SK-N-SH (cell line): ENCODE measurements at regions not wholly inside any gene's neighbourhood (a gene's known extent, or its start where the extent isn't known, plus 50 kb on each side); places are given as distances from the start of the nearest gene placed in this dataset.

ENCODE experiments used
- CTCF ChIA-PET: fragments of 300-600, 350-600 bp; formaldehyde crosslinking; extraction: SDS; loops from one replicate; lab custom pipeline; 2021; lab: Yijun Ruan, JAX
- POLR2A ChIA-PET: fragments of 350-600 bp; sonication (Branson Sonifier 250); formaldehyde crosslinking; extraction: SDS; loops from one replicate; lab custom pipeline; 2020; ENCODE audit warnings: antibody characterized with exemption, inconsistent platforms; lab: Yijun Ruan, JAX
- DNase-seq: peaks from one replicate; pipeline ENCODE4 v3.0.0; 2012
- H2AFZ ChIP-seq: fragments of 200-600 bp; sonication (generic); 2 replicates; pipeline ENCODE4 v1.8.1; 2016; ENCODE audit warnings: antibody characterized with exemption, mild to moderate bottlenecking, low read depth
- H3F3A ChIP-seq: fragments of 200-600 bp; sonication (generic); replicated peaks from 2 replicates; pipeline ENCODE3; 2016; ENCODE audit warnings: antibody characterized with exemption, mild to moderate bottlenecking; ENCODE audit not compliant: insufficient read depth
- H3K27ac ChIP-seq, 2 experiments: fragments of 200-500 bp in 1 of 2; fragments of 200-600 bp in 1 of 2; sonication (Bioruptor generic) in 1 of 2; sonication (generic), shearing (Covaris generic) in 1 of 2; 2 replicates each; pipeline versions ENCODE4 v1.5.1 to v1.6.1; 2014 to 2016; ENCODE audit warnings: low read depth in 2 of 2, inconsistent platforms in 1 of 2, low read length in 1 of 2, mild to moderate bottlenecking in 1 of 2, mixed read lengths in 1 of 2
- H3K27me3 ChIP-seq: fragments of 200-600 bp; sonication (generic), shearing (Covaris generic); 2 replicates; pipeline ENCODE4 v1.6.1; 2016; ENCODE audit warnings: mixed run types; ENCODE audit not compliant: insufficient read depth
- H3K36me3 ChIP-seq, 2 experiments: fragments of 200-500 bp in 1 of 2; fragments of 200-600 bp in 1 of 2; sonication (Bioruptor generic) in 1 of 2; sonication (generic) in 1 of 2; replicated peaks in 1 of 2; 2 replicates each; pipeline versions ENCODE3 to v1.5.1; 2014 to 2016; ENCODE audit warnings: low read length in 1 of 2, mild to moderate bottlenecking in 1 of 2; ENCODE audit not compliant: insufficient read depth in 2 of 2, control insufficient read depth in 1 of 2
- H3K4me1 ChIP-seq, 2 experiments: fragments of 200-500 bp in 1 of 2; fragments of 200-600 bp in 1 of 2; sonication (Bioruptor generic) in 1 of 2; sonication (generic), shearing (Covaris generic) in 1 of 2; 2 replicates each; pipeline versions ENCODE4 v1.5.1 to v1.6.1; 2014 to 2016; ENCODE audit warnings: low read depth in 1 of 2, low read length in 1 of 2, mixed run types in 1 of 2; ENCODE audit not compliant: insufficient read depth in 2 of 2, control insufficient read depth in 1 of 2
- H3K4me2 ChIP-seq: fragments of 200-600 bp; sonication (generic), shearing (Covaris generic); 2 replicates; pipeline ENCODE4 v1.6.1; 2017; ENCODE audit warnings: mixed run types
- H3K4me3 ChIP-seq, 2 experiments: fragments of 200-500 bp in 1 of 2; fragments of 200-600 bp in 1 of 2; sonication (Bioruptor generic) in 1 of 2; sonication (generic), shearing (Covaris generic) in 1 of 2; 2 replicates each; pipeline versions ENCODE4 v1.5.1 to v1.8.1; 2014 to 2016; ENCODE audit warnings: low read depth in 2 of 2, inconsistent platforms in 1 of 2, low read length in 1 of 2, mild to moderate bottlenecking in 1 of 2, mixed read lengths in 1 of 2, moderate library complexity in 1 of 2
- H3K79me2 ChIP-seq: fragments of 200-600 bp; sonication (generic); 2 replicates; pipeline ENCODE4 v1.8.1; 2017; ENCODE audit warnings: mild to moderate bottlenecking; ENCODE audit not compliant: insufficient read depth
- H3K9ac ChIP-seq: fragments of 200-600 bp; sonication (generic); 2 replicates; pipeline ENCODE4 v1.6.1; 2017; ENCODE audit warnings: mixed run types
- H3K9me2 ChIP-seq: fragments of 200-600 bp; sonication (generic); 2 replicates; pipeline ENCODE4 v1.6.1; 2017; ENCODE audit warnings: mixed run types
- H3K9me3 ChIP-seq: fragments of 200-600 bp; sonication (generic); 2 replicates; pipeline ENCODE4 v1.6.1; 2017; ENCODE audit warnings: mixed run types, mild to moderate bottlenecking, moderate library complexity
- H4K20me1 ChIP-seq: fragments of 200-600 bp; sonication (generic); 2 replicates; pipeline ENCODE4 v1.6.1; 2017; ENCODE audit warnings: mild to moderate bottlenecking, mixed run types; ENCODE audit not compliant: insufficient read depth
- CHD2 ChIP-seq: fragments of 150-350 bp; IDR thresholded peaks from 2 replicates; pipeline ENCODE4 v1.6.1; 2018; ENCODE audit warnings: low read length; ENCODE audit not compliant: partially characterized antibody
- CTCF ChIP-seq: fragments of 200-600 bp; sonication (generic); IDR thresholded peaks from 2 replicates; pipeline ENCODE4 v1.6.1; 2017; ENCODE audit warnings: antibody characterized with exemption, mild to moderate bottlenecking, moderate library complexity
- EZH2phosphoT487 ChIP-seq: fragments of 200-600 bp; sonication (generic); IDR thresholded peaks from 2 replicates; pipeline ENCODE4 v1.6.1; 2017; ENCODE audit warnings: low read depth, mixed run types, mild to moderate bottlenecking, antibody characterized with exemption, moderate library complexity, borderline replicate concordance
- FOSL2 ChIP-seq: IDR thresholded peaks from 2 replicates; pipeline ENCODE4 v1.4.0; 2012; ENCODE audit warnings: low read depth, mild to moderate bottlenecking, moderate library complexity, borderline replicate concordance
- FOXJ3 ChIP-seq: sonication (generic); formaldehyde crosslinking; IDR thresholded peaks from 2 replicates; pipeline ENCODE4 v1.5.1; 2020; ENCODE audit warnings: mild to moderate bottlenecking, missing genetic modification reagents
- JUND ChIP-seq: IDR thresholded peaks from 2 replicates; pipeline ENCODE4 v1.4.0; 2012
- MEF2A ChIP-seq: IDR thresholded peaks from 2 replicates; pipeline ENCODE4 v1.4.0; 2012; ENCODE audit warnings: low read depth, borderline replicate concordance
- NFIC ChIP-seq: IDR thresholded peaks from 2 replicates; pipeline ENCODE4 v1.4.0; 2012; ENCODE audit warnings: borderline replicate concordance
- NRF1 ChIP-seq: IDR thresholded peaks from 2 replicates; pipeline ENCODE4 v1.6.1; 2012; ENCODE audit warnings: low read depth, mild to moderate bottlenecking, low read length
- POLR2AphosphoS5 ChIP-seq: IDR thresholded peaks from 2 replicates; pipeline ENCODE4 v1.6.1; 2012; ENCODE audit warnings: low read depth, low read length
- RAD21 ChIP-seq: IDR thresholded peaks from 2 replicates; pipeline ENCODE4 v1.6.1; 2012; ENCODE audit warnings: mild to moderate bottlenecking, low read length
- RCOR1 ChIP-seq: fragments of 150-350 bp; IDR thresholded peaks from 2 replicates; pipeline ENCODE4 v1.6.1; 2017; ENCODE audit warnings: antibody characterized with exemption, low read length
- RFX5 ChIP-seq: IDR thresholded peaks from 2 replicates; pipeline ENCODE4 v1.6.1; 2012; ENCODE audit warnings: mild to moderate bottlenecking, improper control_type of control experiment, low read length
- SMC3 ChIP-seq: IDR thresholded peaks from 2 replicates; pipeline ENCODE4 v1.6.1; 2012; ENCODE audit warnings: low read depth, low read length, improper control_type of control experiment
- TEAD4 ChIP-seq: IDR thresholded peaks from 2 replicates; pipeline ENCODE4 v1.4.0; 2012; ENCODE audit warnings: mild to moderate bottlenecking, borderline replicate concordance; ENCODE audit not compliant: insufficient read depth
- ZBTB33 ChIP-seq: IDR thresholded peaks from 2 replicates; pipeline ENCODE4 v1.4.0; 2012; ENCODE audit warnings: low read depth, borderline replicate concordance
- WGBS: methylation state at CpG from one replicate; pipeline ENCODE4 v1.1.6; 2017; ENCODE audit warnings: low lambda C conversion rate; 5-methylcytosine and 5-hydroxymethylcytosine counted together
- TF ChIP-seq, protein P1 (sequence below): fragments of 150-350 bp; IDR thresholded peaks from 2 replicates; pipeline ENCODE4 v1.6.1; 2017; ENCODE audit warnings: antibody characterized with exemption, low read length, low read depth, borderline replicate concordance
- TF ChIP-seq, protein P2 (sequence below): IDR thresholded peaks from 2 replicates; pipeline ENCODE4; 2012
- TF ChIP-seq, protein P3 (sequence below): IDR thresholded peaks from 2 replicates; pipeline ENCODE4 v1.4.0; 2012; ENCODE audit warnings: low read depth

GRCh38 chr12:127336416-127336815, 930.6 kb upstream of the TMEM132C start:
- Histone ChIP-seq H3F3A (no peaks in the 10 kb centered on the region), H3K27me3 (no peaks in the 10 kb centered on the region), H4K20me1 (no peaks in the 10 kb centered on the region), H3K27ac (no peak overlapping the region), H3K36me3 (no peaks in the 10 kb centered on the region), H3K9ac (no peak overlapping the region), H3K4me1 (no peaks in the 10 kb centered on the region), H3K79me2 (no peaks in the 10 kb centered on the region), H2AFZ (no peak overlapping the region), H3K9me2 (no peaks in the 10 kb centered on the region), H3K4me3 (no peak overlapping the region), H3K9me3 (no peaks in the 10 kb centered on the region), H3K4me2 (no peak overlapping the region)
- DNase-seq: no peak
- 6% methylated on average over 1 of the region's 1 CpG for WGBS
- ChIA-PET POLR2A (no interaction called here), CTCF (interaction anchor here (1.6 kb wide), 1 partner anchor 227 kb away, joined by 5 read pairs; no protein-coding TSS in a partner anchor)
- no peak for TF ChIP-seq ZBTB33
- TF ChIP-seq RFX5: no peak
- no peak for TF ChIP-seq NFIC
- TF ChIP-seq, protein P1, sequence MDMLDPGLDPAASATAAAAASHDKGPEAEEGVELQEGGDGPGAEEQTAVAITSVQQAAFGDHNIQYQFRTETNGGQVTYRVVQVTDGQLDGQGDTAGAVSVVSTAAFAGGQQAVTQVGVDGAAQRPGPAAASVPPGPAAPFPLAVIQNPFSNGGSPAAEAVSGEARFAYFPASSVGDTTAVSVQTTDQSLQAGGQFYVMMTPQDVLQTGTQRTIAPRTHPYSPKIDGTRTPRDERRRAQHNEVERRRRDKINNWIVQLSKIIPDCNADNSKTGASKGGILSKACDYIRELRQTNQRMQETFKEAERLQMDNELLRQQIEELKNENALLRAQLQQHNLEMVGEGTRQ: no peak
- no peak for TF ChIP-seq SMC3
- no peak for TF ChIP-seq POLR2AphosphoS5
- TF ChIP-seq FOXJ3 (CRISPR knock-in tag): no peak
- TF ChIP-seq, protein P2, sequence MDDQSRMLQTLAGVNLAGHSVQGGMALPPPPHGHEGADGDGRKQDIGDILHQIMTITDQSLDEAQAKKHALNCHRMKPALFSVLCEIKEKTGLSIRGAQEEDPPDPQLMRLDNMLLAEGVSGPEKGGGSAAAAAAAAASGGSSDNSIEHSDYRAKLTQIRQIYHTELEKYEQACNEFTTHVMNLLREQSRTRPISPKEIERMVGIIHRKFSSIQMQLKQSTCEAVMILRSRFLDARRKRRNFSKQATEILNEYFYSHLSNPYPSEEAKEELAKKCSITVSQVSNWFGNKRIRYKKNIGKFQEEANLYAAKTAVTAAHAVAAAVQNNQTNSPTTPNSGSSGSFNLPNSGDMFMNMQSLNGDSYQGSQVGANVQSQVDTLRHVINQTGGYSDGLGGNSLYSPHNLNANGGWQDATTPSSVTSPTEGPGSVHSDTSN: no peak
- no peak for TF ChIP-seq NRF1
- TF ChIP-seq, protein P3, sequence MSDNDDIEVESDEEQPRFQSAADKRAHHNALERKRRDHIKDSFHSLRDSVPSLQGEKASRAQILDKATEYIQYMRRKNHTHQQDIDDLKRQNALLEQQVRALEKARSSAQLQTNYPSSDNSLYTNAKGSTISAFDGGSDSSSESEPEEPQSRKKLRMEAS: no peak
- no peak for TF ChIP-seq MEF2A
- no peak for TF ChIP-seq EZH2phosphoT487

DNA sequence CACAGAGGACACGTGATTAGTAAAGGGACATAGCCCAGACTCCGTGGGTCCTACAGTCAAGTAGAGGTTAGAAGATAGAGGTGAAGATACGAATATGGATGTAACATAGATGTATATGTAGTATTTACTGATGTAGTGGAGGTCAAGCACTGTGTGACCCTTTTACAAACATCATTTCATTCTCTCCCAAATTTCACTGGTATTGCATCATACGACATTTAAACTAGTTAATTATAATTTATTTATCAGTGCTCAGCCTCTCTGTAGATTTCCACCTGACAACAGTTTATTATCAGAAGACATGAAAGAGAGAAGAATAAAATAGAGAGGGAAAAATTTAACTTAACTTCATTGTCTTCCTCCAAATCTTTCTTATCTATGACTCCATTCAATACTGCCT, 927.9 kb upstream of the TMEM132C start:
- Histone ChIP-seq H3K4me3 (no peak overlapping the region), H3K79me2 (no peaks in the 10 kb centered on the region), H3K4me1 (no peaks in the 10 kb centered on the region), H3K36me3 (no peaks in the 10 kb centered on the region), H3K9ac (no peak overlapping the region), H3K27ac (no peak overlapping the region), H3K27me3 (no peaks in the 10 kb centered on the region), H4K20me1 (no peaks in the 10 kb centered on the region), H3K4me2 (no peak overlapping the region), H3K9me3 (no peaks in the 10 kb centered on the region), H3F3A (no peaks in the 10 kb centered on the region), H2AFZ (no peak overlapping the region), H3K9me2 (no peaks in the 10 kb centered on the region)
- TF ChIP-seq, protein P1: no peak
- TF ChIP-seq CHD2 (no peak), FOSL2 (no peak), RAD21 (no peak), JUND (no peak), CTCF (no peak), TEAD4 (no peak), RCOR1 (no peak)
- TF ChIP-seq, protein P3: no peak
- ChIA-PET POLR2A (no interaction called here), CTCF (no interaction called here)
- WGBS: 3% methylated on average over 4 of the region's 4 CpGs
- no peak for DNase-seq
